Prostate gland (tissue), 2 donors: ENCODE measurements at regions not wholly inside any gene's neighbourhood (a gene's known extent, or its start where the extent isn't known, plus 50 kb on each side); places are given as distances from the start of the nearest gene placed in this dataset.
A peak's percentile ranks its signal among the peaks of the same experiment; 100 is the strongest.

ENCODE experiments used
- DNase-seq: peaks from one replicate; pipeline ENCODE4 v3.0.0-alpha.2; 2019; ENCODE audit warnings: low spot score
- H3K27ac ChIP-seq, 2 donors: fragments of 200-600 bp; sonication (generic); 2 replicates each; pipeline ENCODE4 v1.5.1; 2017 to 2019
- H3K27me3 ChIP-seq: fragments of 200-600 bp; sonication (generic); replicated peaks from 2 replicates; pipeline ENCODE4 v1.5.1; 2019; ENCODE audit not compliant: insufficient read depth
- H3K36me3 ChIP-seq, 2 donors: fragments of 200-600 bp; sonication (generic); 1 replicate in 1 of 2; 2 replicates in 1 of 2; pipeline versions ENCODE4 v1.5.1 to v1.8.1; 2017 to 2019
- H3K4me1 ChIP-seq: fragments of 200-600 bp; sonication (generic); replicated peaks from 2 replicates; pipeline ENCODE4 v1.5.1; 2019
- H3K4me3 ChIP-seq, 2 donors: fragments of 200-600 bp; sonication (generic); 2 replicates each; pipeline ENCODE4 v1.5.1; 2017 to 2019
- H3K9me3 ChIP-seq: fragments of 200-600 bp; sonication (generic); 2 replicates; pipeline ENCODE4 v1.5.1; 2017
- CTCF ChIP-seq, 4 experiments: fragments of 200-600 bp in 2 of 4; fragments of 450-650 bp in 2 of 4; sonication (generic) in 2 of 4; IDR thresholded peaks; 1 replicate in 3 of 4; 2 replicates in 1 of 4; pipeline ENCODE4 v1.5.1; 2016 to 2019; ENCODE audit warnings: antibody characterized with exemption in 4 of 4, mild to moderate bottlenecking in 2 of 4, moderate library complexity in 2 of 4
- POLR2A ChIP-seq: fragments of 450-650 bp; IDR thresholded peaks from one replicate; pipeline ENCODE4 v1.6.1; 2016; ENCODE audit warnings: antibody characterized with exemption, mild to moderate bottlenecking
- POLR2AphosphoS5 ChIP-seq: sonication (generic); formaldehyde crosslinking; IDR thresholded peaks from one replicate; pipeline ENCODE4 v1.6.1; 2017; ENCODE audit warnings: antibody characterized with exemption
- WGBS: methylation state at CpG from one replicate; pipeline ENCODE4 v1.1.5; 2018; 5-methylcytosine and 5-hydroxymethylcytosine counted together
- intact Hi-C: fragments of 100-400 bp; cut with DNase I; formaldehyde crosslinking; loops from one replicate; pipeline ENCODE4 v1.14.2; 2022

DNA sequence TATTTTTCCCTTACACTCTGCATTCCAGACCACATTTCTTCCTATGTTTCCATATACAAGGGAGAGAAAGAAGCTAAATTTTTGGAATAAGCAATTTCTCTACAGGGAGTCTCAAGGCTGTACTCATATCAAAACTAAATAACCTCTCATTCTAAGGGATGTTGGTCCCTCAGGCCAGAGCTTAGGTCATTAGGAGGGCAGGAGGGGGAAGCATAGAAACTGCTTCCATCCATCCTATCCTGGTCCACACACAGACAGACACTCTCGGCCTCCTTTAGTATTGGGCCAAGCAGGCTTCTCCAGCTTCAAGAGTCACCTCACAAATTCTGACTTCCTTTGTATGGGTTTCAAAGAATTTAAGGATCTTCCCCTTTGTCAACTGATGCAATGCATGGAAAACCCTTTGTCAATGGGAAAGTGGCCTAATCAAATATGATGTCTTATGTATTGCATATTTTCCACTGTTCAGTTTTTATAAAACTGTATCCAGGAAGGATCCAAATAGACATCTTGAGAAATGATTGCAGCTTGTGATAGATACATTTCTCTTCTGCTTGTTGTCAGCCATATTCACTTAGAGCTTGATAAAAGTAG is 140.7 kb upstream of the RARB start:
- H3K4me1 ChIP-seq: no peaks in the 10 kb centered on the region
- H3K27me3 ChIP-seq: no peaks in the 10 kb centered on the region
- no peak overlapping the region for H3K4me3 ChIP-seq
- TF ChIP-seq CTCF (IDR thresholded peaks at IDR 0.05) (no peak), POLR2AphosphoS5 (no peak), POLR2A (no peak)
- no peak overlapping the region for H3K27ac ChIP-seq
- no peaks in the 10 kb centered on the region for H3K9me3 ChIP-seq
- 100% methylated on average over 1 of the region's 1 CpG for WGBS
- intact Hi-C loops: no loop called here
- DNase-seq: no peak
- no peaks in the 10 kb centered on the region for H3K36me3 ChIP-seq

GRCh38 chr3:25288413-25288812 is 139.7 kb upstream of the RARB start:
- no peak for TF ChIP-seq CTCF (IDR thresholded peaks at IDR 0.05)
- no peak for TF ChIP-seq POLR2A
- no peak for TF ChIP-seq POLR2AphosphoS5
- Histone ChIP-seq H3K4me3 (no peak overlapping the region), H3K9me3 (no peaks in the 10 kb centered on the region), H3K27ac (no peak overlapping the region), H3K36me3 (no peaks in the 10 kb centered on the region), H3K27me3 (no peaks in the 10 kb centered on the region), H3K4me1 (no peaks in the 10 kb centered on the region)
- intact Hi-C loops: no loop called here
- DNase-seq: no peak
- 60% methylated on average over 1 of the region's 1 CpG for WGBS

GRCh38 chr3:25289156-25289555 is 138.9 kb upstream of the RARB start:
- no peak for DNase-seq
- Histone ChIP-seq H3K4me3 (no peak overlapping the region), H3K27ac (no peak overlapping the region), H3K9me3 (no peaks in the 10 kb centered on the region), H3K4me1 (no peaks in the 10 kb centered on the region), H3K36me3 (no peaks in the 10 kb centered on the region), H3K27me3 (no peaks in the 10 kb centered on the region)
- WGBS: 91% methylated on average over 1 of the region's 1 CpG
- TF ChIP-seq CTCF (IDR thresholded peaks at IDR 0.05): no peak
- TF ChIP-seq POLR2AphosphoS5: no peak
- intact Hi-C loops: no loop called here

DNA sequence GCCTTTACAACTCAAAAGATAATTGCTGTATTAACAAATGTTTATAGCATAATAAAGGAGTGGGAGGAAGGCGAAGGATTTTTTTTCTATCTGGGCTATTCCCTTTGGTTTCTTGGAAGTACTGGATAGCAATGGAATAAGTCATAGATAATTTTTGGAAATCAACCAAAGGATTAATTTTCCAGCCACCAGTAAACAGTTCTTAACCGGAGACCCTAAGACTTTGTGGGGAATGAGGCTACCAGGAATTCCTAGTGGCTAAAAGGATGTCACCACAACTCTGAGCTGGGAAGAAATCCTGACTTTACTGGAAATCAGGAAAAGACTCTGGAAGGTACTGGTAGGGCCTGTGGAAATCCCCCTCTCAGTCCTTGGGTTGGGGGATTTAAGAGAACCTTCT is 138.4 kb upstream of the RARB start:
- DNase-seq: no peak
- WGBS: 79% methylated on average over 2 of the region's 2 CpGs
- no peaks in the 10 kb centered on the region for H3K36me3 ChIP-seq
- no peaks in the 10 kb centered on the region for H3K4me1 ChIP-seq
- H3K9me3 ChIP-seq: no peaks in the 10 kb centered on the region
- H3K27me3 ChIP-seq: no peaks in the 10 kb centered on the region
- intact Hi-C loops: no loop called here
- no peak overlapping the region for H3K4me3 ChIP-seq
- H3K27ac ChIP-seq: no peak overlapping the region
- TF ChIP-seq POLR2AphosphoS5 (no peak), CTCF (IDR thresholded peaks at IDR 0.05) (no peak), POLR2A (no peak)

DNA sequence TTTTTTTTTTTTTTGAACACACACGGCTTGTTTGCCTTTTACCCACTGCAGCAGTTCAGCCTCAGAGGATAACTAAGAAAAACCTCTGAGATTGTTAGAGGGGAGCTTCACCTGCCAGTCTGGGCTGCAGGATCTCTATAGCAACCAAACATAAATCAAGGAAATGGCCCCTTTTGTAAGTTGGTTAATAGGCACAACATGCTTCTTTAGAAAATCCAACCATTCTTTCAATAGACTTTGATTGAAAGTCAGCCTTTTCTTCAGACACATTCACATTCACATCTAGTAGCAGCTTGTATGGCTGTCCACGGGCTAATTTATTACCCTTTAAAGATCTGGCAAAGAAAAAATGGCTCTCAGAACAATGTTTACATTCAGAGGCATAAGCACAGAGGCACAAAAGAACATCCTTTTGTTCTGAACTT is 136.6 kb upstream of the RARB start:
- Histone ChIP-seq H3K4me3 (no peak overlapping the region), H3K9me3 (no peaks in the 10 kb centered on the region), H3K36me3 (no peaks in the 10 kb centered on the region), H3K27me3 (no peaks in the 10 kb centered on the region), H3K4me1 (no peaks in the 10 kb centered on the region), H3K27ac (no peak overlapping the region)
- WGBS: 15% methylated on average over 2 of the region's 2 CpGs
- no peak for DNase-seq
- TF ChIP-seq CTCF (IDR thresholded peaks at IDR 0.05) (no peak), POLR2AphosphoS5 (peak; percentile 16)
- intact Hi-C loops: no loop called here
